ENCODE measurements at regions not wholly inside any gene's neighbourhood (a gene's known extent, or its start where the extent isn't known, plus 50 kb on each side); places are given as distances from the start of the nearest gene placed in this dataset.

DNA sequence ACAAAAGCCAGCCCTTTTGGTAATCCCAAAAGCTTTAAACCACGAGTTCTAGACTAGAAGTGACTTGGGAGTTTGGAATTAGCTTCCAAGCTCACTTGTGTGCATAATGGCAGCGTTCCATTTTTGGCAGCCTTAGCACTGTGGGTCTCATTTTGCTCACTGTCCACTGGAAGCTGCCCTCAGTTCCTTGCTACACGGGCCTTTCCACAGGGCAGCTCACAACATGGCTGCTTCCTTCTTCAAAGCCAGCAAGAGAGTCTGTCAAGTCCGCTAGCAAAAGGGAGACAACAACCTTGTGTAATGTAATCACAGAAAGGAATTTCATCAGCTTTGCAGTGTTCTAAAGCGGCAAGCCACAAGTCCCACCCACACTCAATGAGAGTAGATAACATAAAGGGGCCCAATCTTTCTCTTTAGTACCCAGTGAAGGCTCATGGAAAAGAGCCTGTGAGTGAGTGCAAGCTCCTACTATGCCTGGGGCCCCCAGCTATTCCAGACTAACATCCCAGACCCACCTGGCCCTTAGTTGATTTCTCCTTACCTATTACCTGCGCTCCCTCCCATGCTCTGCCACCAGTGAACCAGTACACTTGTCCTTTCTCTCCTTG, 168.5 kb upstream of the FOXN2 start:
- no peak for DNase-seq

DNA sequence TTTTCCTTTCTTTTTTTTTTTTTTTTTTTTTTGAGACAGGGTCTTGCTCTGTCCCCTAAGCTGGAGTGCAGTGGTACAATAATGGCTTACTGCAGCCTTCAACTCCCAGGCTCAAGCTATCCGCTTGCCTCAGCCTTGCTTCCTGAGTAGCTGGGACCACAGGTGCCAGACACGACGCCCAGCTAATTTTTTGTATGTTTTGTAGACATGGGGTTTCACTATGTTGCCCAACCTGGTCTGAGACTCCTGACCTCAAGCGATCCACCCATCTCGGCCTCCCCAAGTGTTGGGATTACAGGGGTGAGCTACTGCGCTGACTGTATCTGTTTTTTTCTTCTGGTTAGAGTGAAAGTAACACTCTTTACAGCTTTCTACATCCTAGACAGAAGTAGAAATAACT, 167.9 kb upstream of the FOXN2 start:
- DNase-seq, result no peak

DNA sequence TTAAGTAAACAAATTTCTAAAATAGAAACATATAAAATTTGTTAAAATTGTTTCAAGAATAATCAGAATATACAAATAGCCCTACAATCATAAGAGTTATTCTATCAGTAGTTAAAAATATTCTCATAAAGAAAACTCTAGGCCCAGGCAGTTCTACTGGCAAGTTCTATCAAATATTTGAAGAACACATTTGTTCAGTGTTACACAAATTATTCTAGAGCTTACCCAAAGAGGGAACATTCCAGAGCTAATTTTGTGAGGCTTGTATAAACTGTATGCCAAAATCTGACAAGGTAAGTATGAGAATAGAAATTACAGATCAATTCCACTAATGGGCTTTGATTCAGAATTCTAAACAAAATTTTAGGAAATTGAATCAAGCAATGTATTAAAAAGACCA, 166.8 kb upstream of the FOXN2 start:
- no peak for DNase-seq

DNA sequence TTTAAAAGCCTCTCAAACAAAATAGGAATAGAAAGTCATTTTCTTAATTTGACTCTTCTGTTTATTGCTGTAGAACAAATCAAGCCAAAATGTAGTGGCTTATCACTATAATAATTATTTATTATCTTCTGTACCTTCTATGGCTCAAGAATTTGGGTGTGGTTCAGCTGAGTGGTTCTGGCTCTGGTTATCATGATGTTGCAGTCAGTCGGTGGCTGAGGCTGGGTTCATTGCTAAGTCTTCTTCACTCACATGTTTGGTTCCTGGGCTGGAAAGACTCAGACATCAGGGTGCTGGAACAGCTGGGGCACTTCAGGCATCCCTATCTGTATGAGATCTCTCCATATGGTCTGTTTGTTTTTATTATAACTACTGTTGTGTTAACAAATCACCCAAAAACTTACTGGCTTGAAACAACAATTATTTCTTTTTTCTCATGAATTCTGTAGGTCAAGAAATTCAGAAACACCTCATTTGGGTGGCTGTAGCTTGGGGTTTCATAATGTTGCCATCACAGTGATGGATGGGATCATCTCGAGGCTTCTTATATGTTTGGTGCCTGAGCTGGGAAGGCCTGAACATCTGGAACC, 165.5 kb upstream of the FOXN2 start:
- DNase-seq, result no peak

DNA sequence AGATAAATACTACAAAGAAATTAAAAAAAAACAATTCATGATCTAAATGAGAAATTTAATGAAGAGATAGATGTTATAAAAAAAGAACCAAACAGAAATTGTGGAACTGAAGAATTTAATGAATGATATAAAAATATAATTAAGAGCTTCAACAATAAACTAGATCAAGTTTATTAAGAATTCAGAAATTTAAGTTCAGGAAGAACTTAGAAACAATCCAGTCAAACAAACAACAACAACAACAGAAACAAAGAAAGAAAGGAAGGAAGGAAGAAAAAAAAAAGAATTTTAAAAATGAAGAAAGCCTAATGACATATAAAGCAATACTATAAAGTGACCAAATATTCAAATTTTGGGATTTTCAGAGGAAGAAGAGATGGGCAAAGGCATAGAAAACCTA, 157.3 kb upstream of the FOXN2 start:
- no peak for DNase-seq

DNA sequence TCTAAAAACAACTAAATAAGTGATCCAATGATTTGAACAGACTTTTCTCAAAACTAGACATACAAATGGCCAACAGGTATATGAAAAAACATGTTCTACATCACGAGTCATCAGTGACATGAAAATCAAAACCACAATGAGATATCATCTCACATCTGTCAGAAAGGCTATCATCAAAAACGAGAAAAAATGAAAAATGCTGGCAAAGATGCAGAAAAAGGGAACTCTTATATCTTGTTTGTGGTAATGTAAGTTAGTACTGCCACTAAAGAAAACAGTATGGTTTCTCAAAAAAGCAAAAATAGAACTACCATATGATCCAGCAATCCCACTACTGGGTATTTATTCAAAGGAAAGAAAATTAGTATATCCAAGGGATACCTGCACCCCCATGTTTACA, 152.9 kb upstream of the FOXN2 start:
- DNase-seq, result no peak

DNA sequence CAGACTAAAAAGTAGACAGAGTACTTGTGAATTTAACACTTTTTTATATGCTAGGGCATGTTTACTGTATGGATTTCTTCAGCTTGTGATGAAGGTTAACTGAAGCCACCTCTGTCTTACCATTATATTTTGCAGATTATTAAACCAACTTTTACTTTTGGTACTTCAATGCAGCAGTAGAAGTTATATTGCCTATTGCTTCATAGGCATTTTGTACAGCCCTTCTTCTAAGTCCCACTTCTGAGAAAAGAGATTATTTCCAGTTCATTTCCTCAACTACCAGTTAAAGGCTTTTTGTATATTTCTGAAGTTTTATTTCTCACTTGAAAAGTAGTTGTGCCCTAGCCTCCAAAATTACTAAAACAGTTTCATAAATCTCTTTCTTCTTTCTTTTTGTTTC, 151.7 kb upstream of the FOXN2 start:
- DNase-seq, result no peak

DNA sequence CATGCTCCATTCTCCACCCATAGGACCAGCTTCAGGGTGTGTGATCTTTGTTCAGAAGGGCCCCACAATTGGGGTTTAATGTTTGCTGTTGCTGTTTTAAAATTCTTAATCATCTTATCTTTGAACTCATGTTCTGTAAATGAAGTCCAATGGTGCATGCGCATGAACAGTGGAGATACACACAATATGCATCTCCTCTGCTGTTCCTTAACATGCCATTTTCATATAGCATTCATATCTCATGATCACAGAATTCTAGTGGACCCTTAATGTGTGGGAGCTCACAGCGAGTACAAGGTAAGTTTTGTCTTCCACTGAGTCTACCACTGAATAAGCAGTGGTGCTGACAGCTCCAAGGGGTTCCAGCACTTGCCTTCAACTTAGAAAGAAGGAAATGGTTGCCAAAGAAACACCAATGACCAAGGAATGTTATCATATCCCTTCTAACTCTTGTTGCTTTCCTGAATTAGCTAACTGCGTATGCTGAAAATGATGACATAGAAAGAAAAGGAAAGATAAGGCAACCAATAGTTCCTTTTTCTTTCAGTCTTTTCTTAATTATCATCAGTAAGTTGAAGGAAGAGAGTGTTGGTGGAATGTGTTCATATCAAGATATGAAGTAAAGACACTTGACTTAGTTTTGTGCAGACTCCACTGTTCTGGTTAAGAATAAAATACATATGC, 149.3 kb upstream of the FOXN2 start:
- DNase-seq, result no peak

DNA sequence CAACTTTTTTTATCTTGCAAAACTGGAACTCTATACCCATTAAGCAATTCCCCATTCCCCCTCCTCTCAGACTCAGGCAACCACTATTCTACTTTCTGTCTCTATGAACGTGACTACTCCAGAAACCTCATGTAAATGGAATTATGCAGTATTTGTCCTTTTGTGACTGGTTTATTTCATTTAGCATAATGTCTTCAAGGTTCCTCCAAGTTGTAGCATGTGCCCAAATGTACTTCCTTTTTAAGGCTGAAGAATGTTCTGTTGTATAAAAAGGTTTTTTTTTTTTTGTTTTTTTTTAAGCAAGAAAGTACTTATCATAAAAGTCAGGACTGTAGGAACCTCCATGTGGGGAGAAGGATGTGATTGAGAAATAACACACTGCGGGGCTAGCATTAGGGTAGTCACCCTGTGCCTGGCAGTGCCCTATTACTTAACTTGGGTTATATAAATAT, 145.3 kb upstream of the FOXN2 start:
- DNase-seq, result no peak

DNA sequence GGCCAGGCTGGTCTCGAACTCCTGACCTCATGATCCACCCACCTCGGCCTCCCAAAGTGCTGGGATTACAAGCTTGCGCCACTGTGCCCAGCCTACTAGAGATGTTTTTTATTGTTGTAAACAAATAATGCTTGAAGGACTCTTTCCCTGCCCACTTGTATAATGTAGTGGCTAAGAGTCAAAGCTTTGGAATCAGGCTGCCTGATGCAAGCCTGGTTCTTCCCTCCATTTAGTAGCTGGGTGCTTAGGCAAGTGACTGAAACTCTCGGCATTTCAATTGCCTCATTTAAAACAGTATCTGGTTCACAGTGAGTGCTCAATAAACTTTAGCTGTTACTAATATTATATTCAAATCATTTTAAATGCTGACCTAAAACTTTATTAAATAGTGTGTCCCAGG, 144.2 kb upstream of the FOXN2 start:
- DNase-seq, result no peak

DNA sequence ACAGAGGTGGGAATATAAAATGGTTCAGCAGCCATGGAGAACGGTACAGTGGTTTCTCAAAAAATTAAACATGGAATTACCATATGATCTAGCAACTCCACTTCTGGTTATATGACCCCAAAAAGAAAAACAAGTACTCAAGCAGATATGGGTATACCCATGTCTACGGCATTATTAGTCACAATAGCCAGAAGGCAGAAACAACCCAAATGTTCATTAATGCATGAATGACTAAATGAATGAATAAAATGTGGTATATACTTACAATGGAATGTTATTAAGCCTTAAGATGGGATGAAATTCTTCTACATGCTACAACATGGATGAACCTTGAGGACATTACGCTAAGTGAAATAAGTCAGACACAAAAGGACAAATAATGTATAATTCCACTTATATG, 141.3 kb upstream of the FOXN2 start:
- no peak for DNase-seq

DNA sequence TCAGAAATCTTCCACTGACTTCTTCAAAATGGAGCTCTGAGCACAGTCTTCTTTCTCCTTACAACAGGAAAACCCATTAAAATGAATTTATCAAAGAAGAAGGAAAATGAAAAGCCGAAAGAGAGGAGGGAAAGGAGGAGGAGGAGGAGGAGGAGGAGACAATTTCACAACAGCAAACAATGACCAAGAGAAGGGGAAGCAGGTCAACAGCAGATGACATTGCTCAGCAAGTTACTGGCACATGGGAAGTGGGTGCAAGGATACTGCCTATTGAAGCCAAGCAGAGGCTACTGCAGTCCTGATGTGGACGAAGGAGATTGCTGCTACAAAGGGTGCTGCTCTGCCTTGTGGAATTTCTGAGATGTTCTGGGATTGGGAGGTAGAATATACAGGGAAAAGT, 140.0 kb upstream of the FOXN2 start:
- no peak for DNase-seq

DNA sequence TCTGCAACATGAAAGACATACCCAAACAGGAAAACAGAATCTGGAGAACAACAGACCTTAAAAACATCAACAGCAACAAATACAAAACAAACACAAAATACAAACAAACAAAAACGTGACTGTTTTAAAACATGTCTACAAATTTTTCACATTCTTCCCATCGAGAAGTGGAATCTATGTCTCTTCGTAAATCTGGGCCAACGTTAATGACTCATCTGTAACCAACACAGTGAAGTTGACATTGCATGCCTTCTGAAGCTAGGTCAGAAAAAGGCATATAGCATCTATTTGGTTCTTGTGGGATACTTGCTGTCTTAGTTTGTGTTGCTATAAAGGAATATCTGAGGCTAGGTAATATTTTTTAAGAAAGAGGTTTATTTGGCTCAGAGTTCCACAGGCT, 139.2 kb upstream of the FOXN2 start:
- DNase-seq, result no peak

DNA sequence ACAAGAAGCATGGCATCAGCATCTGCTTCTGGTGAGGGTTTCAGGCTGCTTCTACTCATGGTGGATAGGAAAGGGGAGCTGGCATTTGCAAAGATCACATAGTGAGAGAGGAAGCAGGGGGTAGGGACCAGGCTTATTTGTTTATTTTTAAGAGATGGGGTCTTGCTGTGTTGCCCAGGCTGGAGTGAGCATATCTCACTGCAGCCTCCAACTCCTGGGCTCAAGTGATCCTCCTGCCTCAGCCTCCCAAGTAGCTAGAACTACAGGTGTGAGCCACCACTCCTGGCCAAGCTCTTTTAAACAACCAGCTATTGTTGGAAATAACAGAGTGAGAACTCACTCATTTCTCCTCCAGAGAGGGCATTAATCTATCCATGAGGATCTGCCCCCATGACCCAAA, 138.8 kb upstream of the FOXN2 start:
- no peak for DNase-seq

DNA sequence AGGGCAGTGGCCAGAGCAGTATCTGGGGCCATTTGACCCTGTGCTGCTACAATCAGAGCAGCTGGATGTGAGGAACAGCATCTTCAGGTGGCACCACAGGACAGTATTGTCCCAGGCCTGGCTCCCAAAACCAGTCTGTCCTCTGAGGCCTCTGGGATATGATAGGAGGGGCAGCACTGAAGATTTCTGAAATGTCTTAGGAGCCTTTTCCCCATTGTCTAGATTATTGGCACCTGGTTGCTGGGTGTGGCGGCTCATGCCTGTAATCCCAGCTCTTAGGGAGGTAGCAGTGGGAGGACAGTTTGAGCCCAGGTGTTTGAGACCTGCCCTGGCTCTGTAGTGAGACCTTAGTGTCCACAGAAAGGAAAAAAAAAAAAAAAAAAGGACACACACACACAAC, 137.6 kb upstream of the FOXN2 start:
- DNase-seq, result no peak

DNA sequence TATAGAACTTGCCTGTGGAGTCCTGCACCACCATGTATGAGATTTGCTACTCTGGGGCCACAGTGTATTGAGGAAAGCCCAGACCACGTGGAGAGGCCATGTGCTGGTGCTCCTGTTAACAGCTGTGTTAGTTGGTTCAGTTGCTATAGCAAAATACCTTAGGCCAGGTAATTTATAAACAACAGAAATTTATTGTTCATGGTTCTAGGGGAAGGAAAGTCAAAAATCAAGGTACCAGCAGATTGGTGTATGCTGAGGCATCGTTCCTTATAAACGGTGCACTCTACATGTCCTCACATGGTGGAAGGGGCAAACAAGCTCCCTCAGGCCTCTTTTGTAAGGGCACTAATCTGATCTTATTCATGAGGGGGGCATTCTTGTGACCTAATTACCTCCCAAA, 135.9 kb upstream of the FOXN2 start:
- DNase-seq, result no peak

DNA sequence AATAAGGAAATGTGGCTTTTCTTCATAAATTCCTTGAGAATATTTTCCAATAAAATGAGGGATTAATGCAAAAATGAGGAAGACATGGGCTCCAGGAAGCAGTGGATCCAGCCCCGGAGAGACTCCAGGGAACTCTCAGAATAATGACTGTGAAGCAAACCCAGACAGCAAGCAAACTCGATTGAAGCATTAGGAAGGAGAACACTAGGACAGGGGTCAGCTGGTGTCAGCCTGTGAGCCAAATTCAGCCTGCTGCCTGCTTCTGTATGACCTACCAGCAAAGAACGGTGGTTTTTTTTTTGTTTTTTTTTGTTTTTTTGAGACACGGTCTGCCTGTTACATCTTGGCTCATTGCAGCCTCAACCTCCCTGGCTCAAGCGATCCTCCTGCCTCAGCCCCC, 133.9 kb upstream of the FOXN2 start:
- no peak for DNase-seq

DNA sequence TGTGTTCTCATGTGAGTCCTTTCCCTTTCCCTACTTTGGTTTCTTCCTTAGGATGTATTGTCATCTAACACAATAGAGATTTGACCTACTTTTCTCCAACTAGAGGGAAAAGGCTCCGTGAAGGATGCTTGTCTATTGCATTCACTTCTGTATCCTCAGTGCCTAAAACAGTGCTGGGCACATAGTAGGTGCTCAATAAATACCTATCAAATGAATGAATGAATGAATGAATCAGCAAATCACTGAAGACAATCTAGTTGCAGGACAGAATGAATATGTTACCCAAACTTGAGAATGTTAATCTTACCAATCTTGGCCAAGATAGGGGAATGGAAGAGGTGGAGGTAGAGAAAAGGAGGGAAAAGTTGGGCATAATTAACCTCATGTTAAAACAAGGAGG, 131.2 kb upstream of the FOXN2 start:
- no peak for DNase-seq

DNA sequence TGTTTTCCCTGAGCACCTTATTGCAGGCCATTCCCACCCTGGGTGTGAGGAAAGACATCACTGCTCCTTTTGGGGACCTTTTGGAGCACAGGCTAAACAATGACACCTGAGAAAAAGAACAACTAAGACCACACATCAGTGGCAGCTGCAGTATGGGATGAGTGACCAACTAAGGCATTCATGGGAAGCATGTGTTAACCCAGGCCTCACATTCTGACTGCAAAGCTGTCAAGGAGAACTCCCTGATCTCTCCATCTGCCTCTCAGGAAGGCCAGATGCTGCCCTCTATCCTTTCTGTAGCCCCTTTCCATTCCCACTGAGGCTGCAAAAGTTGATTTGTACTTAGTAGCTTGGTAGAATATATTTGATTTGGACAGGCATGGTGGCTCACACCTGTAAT, 130.5 kb upstream of the FOXN2 start:
- DNase-seq, result no peak

DNA sequence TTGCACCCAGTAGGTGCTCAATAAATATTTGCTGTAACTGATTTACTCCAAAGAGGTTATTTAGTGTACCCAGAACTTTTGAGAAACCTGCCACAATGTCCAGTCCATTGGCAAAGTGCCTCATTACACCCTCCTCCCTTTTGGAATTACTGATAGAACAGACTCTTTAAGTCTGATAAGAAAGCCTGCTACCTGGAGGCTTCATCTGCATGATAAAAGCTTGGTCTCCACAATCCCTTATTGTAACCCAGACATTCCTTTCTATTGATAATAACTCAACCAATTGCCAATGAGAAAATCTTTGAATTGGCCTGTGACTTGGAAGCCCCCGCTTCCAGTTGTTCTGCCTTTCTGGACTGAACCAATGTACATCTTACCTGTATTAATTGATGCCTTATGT, 127.0 kb upstream of the FOXN2 start:
- DNase-seq, result no peak

DNA sequence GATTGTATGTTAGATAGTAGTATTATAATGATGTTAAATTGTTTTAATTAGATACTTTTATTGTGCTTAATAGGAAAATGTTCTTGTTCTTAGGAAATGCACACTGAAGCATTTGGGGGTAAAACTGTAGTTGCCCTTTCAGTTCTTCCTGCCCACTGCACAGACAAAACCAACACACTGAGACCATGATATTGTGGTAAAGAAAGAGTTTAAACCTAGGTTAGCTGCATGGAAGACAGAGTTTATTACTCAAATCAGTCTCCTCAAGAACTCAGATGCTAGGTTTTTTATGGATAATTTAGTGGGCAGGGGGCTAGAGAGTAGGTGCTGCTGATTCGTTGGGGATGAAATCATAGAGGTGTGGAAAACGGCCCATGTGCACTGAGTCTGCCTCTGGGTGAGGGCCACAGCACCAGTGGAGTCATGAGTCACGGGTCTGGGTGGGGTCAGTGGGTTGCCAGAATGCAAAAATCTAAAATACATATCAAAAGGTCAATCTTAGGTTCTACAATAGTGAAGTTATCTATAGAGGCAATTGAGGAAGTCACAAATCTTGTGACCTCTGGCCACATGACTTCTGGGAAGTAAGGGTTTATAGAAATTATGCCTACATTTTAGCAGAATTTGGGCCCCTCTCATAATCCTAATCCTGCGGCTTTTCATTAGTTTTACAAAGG, 124.8 kb upstream of the FOXN2 start:
- no peak for DNase-seq

DNA sequence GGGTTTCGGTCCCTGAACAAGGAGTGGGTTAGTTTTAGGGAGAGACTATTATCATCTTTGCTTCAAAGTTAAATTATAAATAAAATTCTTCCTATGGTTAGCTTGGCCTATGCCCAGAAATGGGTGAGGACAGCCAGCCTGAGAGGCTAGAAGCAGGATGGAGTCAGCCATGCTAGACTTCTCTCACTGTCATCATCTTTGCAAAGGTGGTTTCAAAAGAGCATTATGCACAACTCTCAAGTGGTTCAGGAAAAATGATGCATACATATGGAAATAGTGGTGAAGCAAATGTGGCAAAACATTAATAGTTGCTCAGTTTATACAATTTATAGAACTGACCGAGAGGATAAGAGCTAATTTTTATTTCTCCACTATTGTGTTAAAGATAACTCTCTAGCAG, 124.3 kb upstream of the FOXN2 start:
- no peak for DNase-seq

DNA sequence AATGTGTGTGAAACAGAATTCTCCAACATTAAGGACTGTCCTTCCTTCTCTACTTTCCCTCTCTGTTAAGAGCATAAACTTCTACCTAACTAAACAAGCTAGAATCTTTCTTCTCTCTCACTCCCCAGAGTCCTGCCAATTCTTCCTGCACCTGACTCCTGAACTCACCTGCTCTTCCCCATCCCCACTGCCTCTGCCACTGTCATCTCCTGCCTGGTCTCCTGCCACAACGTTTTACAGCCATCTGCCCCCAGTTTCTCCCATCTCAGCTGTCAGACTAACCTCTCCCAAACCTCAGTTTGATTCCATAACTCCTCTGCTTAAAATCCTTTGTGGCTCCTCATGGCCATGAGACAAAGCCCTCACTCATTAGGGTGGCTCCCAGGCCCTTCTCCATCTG, 119.8 kb upstream of the FOXN2 start:
- DNase-seq, result no peak

DNA sequence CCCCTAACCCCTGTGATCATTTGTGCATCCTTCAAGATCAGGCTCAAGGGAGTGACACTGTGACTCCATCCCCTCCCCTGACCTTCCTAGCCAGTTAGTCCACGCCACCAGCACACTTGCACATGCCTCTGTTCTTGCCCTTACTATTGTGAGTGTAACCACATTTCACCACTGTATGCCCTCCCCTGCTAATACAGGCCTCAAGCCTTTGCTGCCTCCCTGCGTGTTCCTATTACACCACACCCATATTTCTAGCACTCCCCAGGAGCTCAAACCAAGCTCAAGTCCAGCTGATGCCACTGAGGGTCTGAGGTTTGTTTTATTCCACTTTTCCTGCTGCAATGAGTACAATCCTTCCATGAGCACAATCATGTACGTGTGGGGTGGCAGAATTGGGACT, 119.3 kb upstream of the FOXN2 start:
- DNase-seq, result no peak
